A549 (cell line): ENCODE measurements at regions not wholly inside any gene's neighbourhood (a gene's known extent, or its start where the extent isn't known, plus 50 kb on each side); places are given as distances from the start of the nearest gene placed in this dataset.

ENCODE experiments used
- CHD2 ChIP-seq: fragments of 150-350 bp; IDR thresholded peaks from 2 replicates; pipeline ENCODE4 v1.6.1; 2014; ENCODE audit warnings: low read length; ENCODE audit not compliant: partially characterized antibody
- EP300 ChIP-seq, 2 experiments: fragments of >200 bp; sonication (Bioruptor Twin); formaldehyde crosslinking; IDR thresholded peaks; 2 replicates in 1 of 2; 3 replicates in 1 of 2; pipeline ENCODE4 v1.6.1; 2016 to 2017
- FOSL2 ChIP-seq, 2 experiments: fragments of 450-650 bp in 1 of 2; fragments of >200 bp in 1 of 2; sonication (Bioruptor Twin) in 1 of 2; formaldehyde crosslinking; IDR thresholded peaks; 2 replicates each; pipeline versions ENCODE4 v1.5.0 to v1.6.1; 2016 to 2020; ENCODE audit warnings: mild to moderate bottlenecking in 1 of 2, moderate library complexity in 1 of 2
- HDAC2 ChIP-seq: fragments of 200-600 bp; sonication (generic); IDR thresholded peaks from 2 replicates; pipeline ENCODE4 v1.6.1; 2016
- HOXA7 ChIP-seq: fragments of 250-450 bp; sonication (Bioruptor Pico); IDR thresholded peaks from 2 replicates; pipeline ENCODE4 v1.5.0; 2020; ENCODE audit warnings: mild to moderate bottlenecking, moderate library complexity
- HOXB13 ChIP-seq: fragments of 250-450 bp; sonication (Bioruptor Pico); IDR thresholded peaks from 2 replicates; pipeline ENCODE4 v1.5.0; 2020; ENCODE audit warnings: low read depth, mild to moderate bottlenecking, moderate library complexity
- PHF8 ChIP-seq: fragments of 200-600 bp; sonication (generic); IDR thresholded peaks from 2 replicates; pipeline ENCODE4 v1.6.1; 2016; ENCODE audit warnings: low read depth, mild to moderate bottlenecking, antibody characterized with exemption, moderate library complexity, borderline replicate concordance
- POLR2A ChIP-seq: IDR thresholded peaks from 2 replicates; pipeline ENCODE4 v1.6.1; 2012; ENCODE audit warnings: mild to moderate bottlenecking, low read length
- RARB ChIP-seq: fragments of 250-450 bp; sonication (Bioruptor Pico); IDR thresholded peaks from 2 replicates; pipeline ENCODE4 v1.8.0; 2021; ENCODE audit warnings: mild to moderate bottlenecking, moderate library complexity
- SMC3 ChIP-seq: fragments of >200 bp; sonication (Bioruptor Twin); formaldehyde crosslinking; IDR thresholded peaks from 3 replicates; pipeline ENCODE4 v1.6.1; 2018; ENCODE audit warnings: inconsistent platforms
- ZFP36 ChIP-seq: fragments of 450-650 bp; IDR thresholded peaks from 2 replicates; pipeline ENCODE4 v1.6.1; 2014; ENCODE audit warnings: borderline replicate concordance; ENCODE audit not compliant: partially characterized antibody
- TF ChIP-seq, protein P1 (sequence below): fragments of >200 bp; sonication (Bioruptor Twin); formaldehyde crosslinking; IDR thresholded peaks from 3 replicates; pipeline ENCODE4 v1.5.1; 2016
- TF ChIP-seq, protein P2 (sequence below): fragments of 450-650 bp; IDR thresholded peaks from 2 replicates; pipeline ENCODE4 v1.6.1; 2014; ENCODE audit warnings: antibody characterized with exemption

DNA sequence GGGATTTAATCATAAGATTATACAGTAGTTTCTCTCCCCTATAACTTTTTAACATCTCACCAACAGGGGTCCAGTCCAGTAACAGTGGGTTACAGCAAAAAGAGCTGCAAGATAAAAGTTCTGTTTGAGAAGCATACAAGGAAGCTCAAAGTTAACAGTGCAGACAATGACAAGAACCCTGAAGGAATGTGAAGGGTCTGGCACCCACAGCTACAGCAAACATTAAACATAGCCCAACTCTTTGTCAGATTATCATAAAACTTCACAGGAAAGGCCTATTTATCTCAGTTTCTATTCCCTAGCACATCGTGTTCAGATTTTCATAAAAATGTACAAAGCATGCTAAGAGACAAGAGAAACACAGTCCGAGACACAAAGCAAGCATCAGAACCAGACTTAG, 309.4 kb downstream of the DIRAS2 start:
- TF ChIP-seq, protein P1, sequence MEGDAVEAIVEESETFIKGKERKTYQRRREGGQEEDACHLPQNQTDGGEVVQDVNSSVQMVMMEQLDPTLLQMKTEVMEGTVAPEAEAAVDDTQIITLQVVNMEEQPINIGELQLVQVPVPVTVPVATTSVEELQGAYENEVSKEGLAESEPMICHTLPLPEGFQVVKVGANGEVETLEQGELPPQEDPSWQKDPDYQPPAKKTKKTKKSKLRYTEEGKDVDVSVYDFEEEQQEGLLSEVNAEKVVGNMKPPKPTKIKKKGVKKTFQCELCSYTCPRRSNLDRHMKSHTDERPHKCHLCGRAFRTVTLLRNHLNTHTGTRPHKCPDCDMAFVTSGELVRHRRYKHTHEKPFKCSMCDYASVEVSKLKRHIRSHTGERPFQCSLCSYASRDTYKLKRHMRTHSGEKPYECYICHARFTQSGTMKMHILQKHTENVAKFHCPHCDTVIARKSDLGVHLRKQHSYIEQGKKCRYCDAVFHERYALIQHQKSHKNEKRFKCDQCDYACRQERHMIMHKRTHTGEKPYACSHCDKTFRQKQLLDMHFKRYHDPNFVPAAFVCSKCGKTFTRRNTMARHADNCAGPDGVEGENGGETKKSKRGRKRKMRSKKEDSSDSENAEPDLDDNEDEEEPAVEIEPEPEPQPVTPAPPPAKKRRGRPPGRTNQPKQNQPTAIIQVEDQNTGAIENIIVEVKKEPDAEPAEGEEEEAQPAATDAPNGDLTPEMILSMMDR: no peak
- TF ChIP-seq RARB (CRISPR knock-in tag) (no peak), ZFP36 (no peak), FOSL2 (IDR thresholded peaks at IDR 0.05) (no peak), FOSL2 (CRISPR knock-in tag; IDR thresholded peaks at IDR 0.05) (no peak), PHF8 (no peak), HOXA7 (CRISPR knock-in tag) (no peak), HDAC2 (no peak), EP300 (IDR thresholded peaks at IDR 0.05) (no peak), CHD2 (no peak), SMC3 (no peak), POLR2A (no peak), HOXB13 (CRISPR knock-in tag) (no peak)
- TF ChIP-seq, protein P2, sequence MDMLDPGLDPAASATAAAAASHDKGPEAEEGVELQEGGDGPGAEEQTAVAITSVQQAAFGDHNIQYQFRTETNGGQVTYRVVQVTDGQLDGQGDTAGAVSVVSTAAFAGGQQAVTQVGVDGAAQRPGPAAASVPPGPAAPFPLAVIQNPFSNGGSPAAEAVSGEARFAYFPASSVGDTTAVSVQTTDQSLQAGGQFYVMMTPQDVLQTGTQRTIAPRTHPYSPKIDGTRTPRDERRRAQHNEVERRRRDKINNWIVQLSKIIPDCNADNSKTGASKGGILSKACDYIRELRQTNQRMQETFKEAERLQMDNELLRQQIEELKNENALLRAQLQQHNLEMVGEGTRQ: no peak
